IMR-90 (cell line): ENCODE measurements at regions not wholly inside any gene's neighbourhood (a gene's known extent, or its start where the extent isn't known, plus 50 kb on each side); places are given as distances from the start of the nearest gene placed in this dataset.

Experiments used
- CEBPB ChIP-seq: IDR thresholded peaks from 2 replicates; pipeline ENCODE4 v1.6.1; 2012; ENCODE audit warnings: low read depth, low read length, improper control_type of control experiment
- MAZ ChIP-seq: IDR thresholded peaks from 2 replicates; pipeline ENCODE4 v1.6.1; 2012; ENCODE audit warnings: low read depth, mild to moderate bottlenecking, low read length, improper control_type of control experiment, moderate library complexity, borderline replicate concordance
- MXI1 ChIP-seq: IDR thresholded peaks from 2 replicates; pipeline ENCODE4 v1.6.1; 2012; ENCODE audit warnings: low read depth, mild to moderate bottlenecking, low read length, moderate library complexity, borderline replicate concordance
- POLR2A ChIP-seq: IDR thresholded peaks from 2 replicates; pipeline ENCODE4 v1.6.1; 2012; ENCODE audit warnings: mild to moderate bottlenecking, low read depth, low read length
- RAD21 ChIP-seq: IDR thresholded peaks from 2 replicates; pipeline ENCODE4 v1.6.1; 2012; ENCODE audit warnings: low read length, improper control_type of control experiment
- RCOR1 ChIP-seq: IDR thresholded peaks from 2 replicates; pipeline ENCODE4 v1.6.1; 2012; ENCODE audit warnings: mild to moderate bottlenecking, low read length, improper control_type of control experiment; ENCODE audit not compliant: insufficient replicate concordance
- RFX5 ChIP-seq: IDR thresholded peaks from 2 replicates; pipeline ENCODE4 v1.8.0; 2012; ENCODE audit warnings: low read depth, mild to moderate bottlenecking, low read length, moderate library complexity
- SMC3 ChIP-seq: fragments of 150-350 bp; IDR thresholded peaks from 2 replicates; pipeline ENCODE4 v1.6.1; 2016; ENCODE audit warnings: low read depth, mild to moderate bottlenecking, antibody characterized with exemption, low read length, moderate library complexity
- TF ChIP-seq, protein P1 (sequence below): conservative IDR thresholded peaks from 2 replicates; pipeline ENCODE4 v1.5.1; 2012; ENCODE audit warnings: mild to moderate bottlenecking, low read depth, low read length, improper control_type of control experiment
- TF ChIP-seq, protein P2 (sequence below): fragments of 150-350 bp; IDR thresholded peaks from 2 replicates; pipeline ENCODE4 v1.6.1; 2017; ENCODE audit warnings: mild to moderate bottlenecking, antibody characterized with exemption, low read length, low read depth

DNA sequence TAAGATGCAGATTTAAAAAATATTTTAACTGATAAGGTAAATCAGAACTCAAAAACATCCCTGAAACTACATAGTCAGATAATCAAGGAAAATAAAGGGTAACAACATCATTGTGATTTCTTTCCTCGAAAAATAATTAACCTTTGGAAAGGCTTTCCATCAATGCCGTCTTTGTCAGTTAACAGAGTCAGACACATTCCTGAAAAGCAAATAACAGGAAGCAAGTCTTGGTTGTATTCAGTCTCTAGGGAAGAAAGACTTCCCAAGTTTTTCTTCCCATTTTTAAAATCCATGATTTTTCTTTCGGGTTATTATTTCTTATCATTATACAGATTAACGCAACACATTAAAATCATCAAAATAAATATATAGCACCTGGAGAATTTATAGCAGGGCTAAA is 256.4 kb upstream of the CDH6 start:
- TF ChIP-seq, protein P1, sequence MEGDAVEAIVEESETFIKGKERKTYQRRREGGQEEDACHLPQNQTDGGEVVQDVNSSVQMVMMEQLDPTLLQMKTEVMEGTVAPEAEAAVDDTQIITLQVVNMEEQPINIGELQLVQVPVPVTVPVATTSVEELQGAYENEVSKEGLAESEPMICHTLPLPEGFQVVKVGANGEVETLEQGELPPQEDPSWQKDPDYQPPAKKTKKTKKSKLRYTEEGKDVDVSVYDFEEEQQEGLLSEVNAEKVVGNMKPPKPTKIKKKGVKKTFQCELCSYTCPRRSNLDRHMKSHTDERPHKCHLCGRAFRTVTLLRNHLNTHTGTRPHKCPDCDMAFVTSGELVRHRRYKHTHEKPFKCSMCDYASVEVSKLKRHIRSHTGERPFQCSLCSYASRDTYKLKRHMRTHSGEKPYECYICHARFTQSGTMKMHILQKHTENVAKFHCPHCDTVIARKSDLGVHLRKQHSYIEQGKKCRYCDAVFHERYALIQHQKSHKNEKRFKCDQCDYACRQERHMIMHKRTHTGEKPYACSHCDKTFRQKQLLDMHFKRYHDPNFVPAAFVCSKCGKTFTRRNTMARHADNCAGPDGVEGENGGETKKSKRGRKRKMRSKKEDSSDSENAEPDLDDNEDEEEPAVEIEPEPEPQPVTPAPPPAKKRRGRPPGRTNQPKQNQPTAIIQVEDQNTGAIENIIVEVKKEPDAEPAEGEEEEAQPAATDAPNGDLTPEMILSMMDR = no peak
- TF ChIP-seq MAZ (no peak), MXI1 (no peak), CEBPB (no peak), RCOR1 (no peak), RAD21 (no peak), SMC3 (no peak), POLR2A (no peak), RFX5 (no peak)
- TF ChIP-seq, protein P2, sequence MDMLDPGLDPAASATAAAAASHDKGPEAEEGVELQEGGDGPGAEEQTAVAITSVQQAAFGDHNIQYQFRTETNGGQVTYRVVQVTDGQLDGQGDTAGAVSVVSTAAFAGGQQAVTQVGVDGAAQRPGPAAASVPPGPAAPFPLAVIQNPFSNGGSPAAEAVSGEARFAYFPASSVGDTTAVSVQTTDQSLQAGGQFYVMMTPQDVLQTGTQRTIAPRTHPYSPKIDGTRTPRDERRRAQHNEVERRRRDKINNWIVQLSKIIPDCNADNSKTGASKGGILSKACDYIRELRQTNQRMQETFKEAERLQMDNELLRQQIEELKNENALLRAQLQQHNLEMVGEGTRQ = no peak
